GM12891 (cell line): ENCODE measurements at regions not wholly inside any gene's neighbourhood (a gene's known extent, or its start where the extent isn't known, plus 50 kb on each side); places are given as distances from the start of the nearest gene placed in this dataset.

Source experiments
- DNase-seq: peaks from one replicate; pipeline ENCODE4 v3.0.0; 2011; ENCODE audit warnings: low spot score; ENCODE audit not compliant: insufficient read length
- FAIRE-seq: peaks from 2 replicates; lab custom pipeline; 2011; peaks lifted over from hg19 to GRCh38; lab: Jason Lieb, UNC
- PAX5 ChIP-seq: IDR thresholded peaks from 2 replicates; pipeline ENCODE4 v1.6.1; 2011; ENCODE audit warnings: low read length, moderate library complexity, mild to moderate bottlenecking; ENCODE audit not compliant: insufficient read depth, severe bottlenecking
- POLR2A ChIP-seq: IDR thresholded peaks from 2 replicates; pipeline ENCODE4 v1.6.1; 2011; ENCODE audit warnings: low read depth, low read length, control low read depth
- POLR2AphosphoS5 ChIP-seq: IDR thresholded peaks from 2 replicates; pipeline ENCODE4 v1.6.1; 2011; ENCODE audit warnings: low read depth, low read length, control low read depth
- POU2F2 ChIP-seq: IDR thresholded peaks from 2 replicates; pipeline ENCODE4 v1.6.1; 2011; ENCODE audit warnings: low read depth, mild to moderate bottlenecking, control low read depth, low read length, moderate library complexity
- SPI1 ChIP-seq: IDR thresholded peaks from 2 replicates; pipeline ENCODE4 v1.6.1; 2011; ENCODE audit warnings: low read depth, low read length, control low read depth
- TAF1 ChIP-seq: IDR thresholded peaks from 2 replicates; pipeline ENCODE4 v1.6.1; 2011; ENCODE audit warnings: low read depth, low read length, control low read depth

DNA sequence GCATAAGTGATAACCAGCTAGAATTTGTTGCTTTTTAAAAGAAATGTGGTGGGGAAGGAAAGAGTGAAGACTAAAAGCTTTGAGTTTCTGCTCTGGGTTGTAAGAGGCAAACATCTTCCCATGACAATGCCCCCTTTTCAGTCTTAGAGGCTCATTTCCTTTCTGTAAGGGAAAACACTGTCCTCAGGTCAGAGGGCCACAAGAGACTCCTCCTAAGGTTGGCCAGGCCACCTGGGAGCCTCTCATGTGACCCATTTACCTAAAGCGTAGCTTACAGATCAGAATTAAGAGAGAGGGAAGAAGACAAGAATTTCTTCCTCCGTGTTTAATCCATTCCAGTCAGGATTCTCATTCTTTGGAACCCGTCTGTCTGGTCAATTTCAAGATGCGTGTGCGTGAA, 220.4 kb upstream of the HEY2 start:
- DNase-seq, result no peak
- TF ChIP-seq POLR2AphosphoS5 (no peak), TAF1 (no peak), POU2F2 (no peak), POLR2A (no peak), SPI1 (no peak)
- FAIRE-seq, result no peak

DNA sequence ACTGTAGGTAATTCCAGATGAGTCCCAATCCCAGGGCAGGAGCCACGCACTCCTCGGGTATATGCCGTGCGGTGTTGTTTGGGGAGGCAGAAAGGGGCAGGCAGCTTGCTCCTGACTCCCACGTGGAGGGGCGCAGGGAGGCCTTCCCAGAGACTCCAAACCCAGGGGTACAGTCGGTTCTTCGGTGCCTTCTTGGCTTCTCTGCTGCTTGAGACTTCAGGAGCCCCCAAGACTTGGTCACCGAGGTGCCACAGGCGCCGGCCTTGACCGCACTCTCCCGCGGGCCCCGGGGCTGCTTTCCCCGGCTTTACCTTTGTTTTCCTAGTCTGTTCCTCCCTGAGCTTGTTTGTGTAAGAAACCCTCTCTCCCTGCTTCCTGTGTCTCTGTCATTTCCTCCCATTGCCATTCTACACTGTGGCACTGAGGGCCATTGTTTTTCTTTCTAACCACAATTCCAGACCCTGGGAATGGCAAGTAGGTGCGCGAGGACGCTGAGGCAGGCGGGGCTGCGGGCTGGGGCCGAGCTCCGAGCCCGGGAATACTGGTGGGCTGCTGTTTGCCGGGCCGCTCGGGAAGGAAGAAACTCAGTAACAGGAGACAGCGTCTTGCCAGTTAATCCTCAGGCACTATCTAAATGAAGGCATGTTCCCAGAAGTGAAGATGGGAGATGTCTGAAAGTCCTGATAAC, 215.6 kb upstream of the HEY2 start:
- TF ChIP-seq SPI1 (no peak), POU2F2 (no peak), TAF1 (no peak), PAX5 (no peak), POLR2AphosphoS5 (no peak), POLR2A (no peak)
- FAIRE-seq (no peak), DNase-seq (no peak)

DNA sequence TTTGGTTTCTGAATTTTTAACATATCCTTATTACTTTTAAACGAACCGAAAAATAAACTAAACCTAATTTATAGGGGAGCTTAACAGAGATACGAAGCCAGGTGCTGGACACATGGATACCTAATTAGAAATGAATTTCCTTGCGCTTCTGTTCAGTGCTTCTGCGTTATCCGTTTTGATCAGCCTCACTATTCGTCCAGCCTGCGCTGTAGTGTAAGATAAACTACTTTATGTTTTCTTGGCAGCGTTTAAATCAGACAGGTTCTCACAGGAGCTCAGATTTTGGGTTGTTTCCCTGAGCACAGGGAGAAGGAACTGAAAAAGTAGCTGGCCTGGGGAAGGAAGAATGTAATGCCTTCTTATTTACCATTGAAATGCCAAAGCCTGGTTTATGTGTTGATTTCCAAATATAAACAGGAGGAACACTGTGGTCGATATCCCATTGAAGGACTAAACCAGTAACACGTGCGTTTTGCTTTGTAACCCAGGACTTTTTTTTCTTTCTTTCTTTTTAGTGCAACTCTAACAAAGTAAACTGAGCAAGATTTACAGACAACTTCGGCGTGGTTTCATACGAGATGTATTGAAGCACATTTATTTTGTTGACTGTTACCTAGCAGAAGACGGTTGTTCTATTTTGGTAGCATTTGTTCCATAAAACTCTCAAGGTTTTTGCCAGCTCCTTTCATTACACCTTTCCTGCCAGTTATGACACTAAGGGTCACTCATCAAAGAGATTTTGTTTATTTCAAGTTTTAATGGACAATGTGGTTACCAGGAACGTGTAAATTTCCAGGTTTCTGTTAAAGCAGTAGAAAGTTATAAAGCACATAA, 214.8 kb upstream of the HEY2 start:
- no peak for FAIRE-seq
- TF ChIP-seq POLR2A (no peak), POLR2AphosphoS5 (no peak), SPI1 (no peak), PAX5 (no peak), TAF1 (no peak)
- DNase-seq, result no peak

DNA sequence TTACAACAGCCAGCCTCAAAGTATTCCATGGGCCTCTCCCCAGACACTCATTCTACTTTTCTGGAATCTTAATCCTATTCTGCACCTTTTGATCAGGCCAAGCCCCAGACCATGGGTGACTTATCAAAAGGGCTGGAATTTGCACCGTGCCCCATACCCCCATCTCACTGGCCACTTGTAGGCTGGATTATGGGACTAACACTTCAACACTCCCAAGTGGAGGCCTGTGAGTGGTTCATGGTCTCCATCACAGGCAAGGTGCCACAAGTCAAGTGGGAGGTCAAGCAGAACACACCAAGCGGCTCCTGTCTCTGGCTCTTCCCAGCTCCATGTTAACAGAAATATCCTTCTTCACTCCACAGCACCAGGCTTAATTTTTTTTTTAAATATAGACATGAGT, 212.3 kb upstream of the HEY2 start:
- TF ChIP-seq POU2F2, result no peak
- no peak for TF ChIP-seq PAX5
- no peak for TF ChIP-seq TAF1
- no peak for TF ChIP-seq POLR2AphosphoS5
- no peak for DNase-seq
- FAIRE-seq, result no peak

DNA sequence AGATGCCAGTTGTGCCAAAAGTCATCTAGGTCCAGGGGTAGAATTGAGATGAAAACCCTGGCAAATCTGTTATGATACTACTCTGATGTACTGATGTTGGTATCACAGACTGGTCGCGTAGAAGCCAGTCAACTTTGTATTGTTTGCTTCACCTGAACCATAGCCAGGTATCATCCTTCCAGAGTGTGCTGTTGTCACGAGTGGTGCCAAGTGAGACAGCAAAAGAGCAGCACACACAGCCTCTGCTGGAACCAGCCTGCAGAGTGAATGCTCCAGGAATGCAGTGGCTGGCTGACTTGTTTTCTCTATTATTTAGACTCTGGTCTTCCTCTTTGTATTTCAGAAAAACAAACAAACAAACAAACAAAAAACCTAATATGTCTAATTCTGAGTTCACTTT, 209.5 kb upstream of the HEY2 start:
- FAIRE-seq (no peak), DNase-seq (no peak)
- no peak for TF ChIP-seq POLR2AphosphoS5
- TF ChIP-seq SPI1, result no peak
- TF ChIP-seq POLR2A, result no peak
- TF ChIP-seq PAX5, result no peak

DNA sequence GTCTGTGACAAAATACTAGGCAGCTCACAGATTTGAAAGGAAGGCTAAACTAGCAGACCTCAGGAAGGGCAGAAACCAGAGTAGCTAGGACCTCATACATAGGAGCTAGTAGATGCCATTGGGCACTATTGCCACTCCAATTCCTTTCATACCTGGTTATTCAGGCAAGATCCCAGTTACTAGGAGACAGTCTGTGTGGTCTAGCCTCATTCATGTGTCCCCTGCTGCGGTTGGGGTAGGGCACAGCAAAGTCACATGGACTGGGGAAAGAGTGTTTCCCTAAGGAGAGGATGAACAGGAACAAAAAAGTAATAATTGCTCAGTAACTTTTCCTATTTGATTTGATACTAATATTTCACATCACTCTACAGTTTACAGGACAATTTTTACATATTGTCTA, 204.6 kb upstream of the HEY2 start:
- FAIRE-seq, result no peak
- TF ChIP-seq TAF1 (no peak), PAX5 (no peak), POLR2A (no peak), POU2F2 (no peak), POLR2AphosphoS5 (no peak), SPI1 (no peak)
- DNase-seq, result no peak

DNA sequence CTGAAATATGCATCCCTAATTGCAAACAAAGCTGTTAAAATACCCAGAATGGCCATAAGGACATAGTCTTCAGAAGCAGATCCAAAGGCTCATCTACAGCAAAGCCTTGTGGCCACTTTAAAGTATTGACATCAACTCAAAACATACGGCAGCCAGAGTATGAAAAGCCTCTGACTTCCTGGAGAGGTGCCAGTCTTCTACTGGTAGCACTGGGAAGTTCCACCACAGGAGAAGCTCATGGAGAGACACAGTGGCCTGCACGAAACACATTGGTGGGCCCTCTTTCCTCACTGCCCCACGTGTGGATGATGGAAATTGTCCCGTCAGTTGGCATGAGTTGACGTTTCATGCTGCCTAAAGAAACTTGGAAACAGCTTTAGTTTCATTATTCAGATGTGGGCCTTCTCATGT, 202.6 kb upstream of the HEY2 start:
- no peak for FAIRE-seq
- TF ChIP-seq POLR2A (no peak), POLR2AphosphoS5 (no peak), SPI1 (no peak), POU2F2 (no peak), TAF1 (no peak), PAX5 (no peak)
- DNase-seq, result no peak

DNA sequence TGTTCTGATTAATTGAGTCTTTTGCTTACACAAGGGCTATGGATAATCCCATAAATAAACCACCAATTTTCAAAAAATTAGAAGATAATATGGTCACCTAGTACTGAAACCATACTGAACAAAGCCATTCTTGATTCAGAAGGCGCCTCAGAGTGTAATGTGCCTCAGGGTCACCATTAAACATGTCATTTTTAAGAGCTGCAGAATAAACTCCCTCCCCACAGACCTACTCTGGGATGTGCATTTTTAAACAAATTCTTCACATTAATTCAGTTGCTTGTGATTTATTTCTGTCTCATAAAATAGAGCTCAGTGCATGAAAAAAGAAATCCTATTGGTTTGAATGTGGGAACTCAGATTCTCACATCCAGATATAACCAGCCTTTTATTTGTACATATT, 202.1 kb upstream of the HEY2 start:
- no peak for TF ChIP-seq TAF1
- no peak for TF ChIP-seq POU2F2
- TF ChIP-seq SPI1, result no peak
- no peak for TF ChIP-seq PAX5
- TF ChIP-seq POLR2A, result no peak
- TF ChIP-seq POLR2AphosphoS5, result no peak
- no peak for DNase-seq
- FAIRE-seq, result no peak

DNA sequence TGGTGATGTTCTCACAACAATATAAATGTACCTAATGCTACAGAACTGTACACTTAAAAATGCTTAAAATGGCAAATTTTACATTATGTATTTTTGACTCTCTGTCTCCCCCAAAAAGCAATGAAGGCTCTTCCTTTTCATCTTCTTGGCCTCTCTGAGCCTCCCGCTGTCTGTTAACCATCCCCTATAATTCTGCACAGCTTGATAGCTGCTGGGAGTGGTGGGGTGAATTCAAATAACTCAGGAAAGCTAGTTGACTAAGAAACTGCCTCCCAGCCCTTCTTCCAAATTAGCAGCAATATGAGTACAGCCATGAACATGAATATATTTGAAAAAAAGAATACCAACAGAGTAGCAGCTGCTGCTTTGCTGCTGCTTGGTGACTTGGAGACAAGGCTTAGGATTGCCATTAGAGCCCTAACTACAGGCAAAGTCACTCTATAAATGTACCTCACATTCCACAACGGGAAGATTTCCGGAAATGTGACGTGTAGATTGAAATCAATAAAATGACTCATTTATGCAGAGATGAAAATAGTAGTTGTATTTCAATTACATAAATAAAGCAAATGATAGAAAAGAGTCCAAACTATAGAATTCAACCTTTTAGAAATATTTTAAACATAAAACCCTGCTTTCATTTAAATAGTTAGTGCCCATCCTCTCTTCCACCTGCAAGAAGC, 200.1 kb upstream of the HEY2 start:
- no peak for FAIRE-seq

DNA sequence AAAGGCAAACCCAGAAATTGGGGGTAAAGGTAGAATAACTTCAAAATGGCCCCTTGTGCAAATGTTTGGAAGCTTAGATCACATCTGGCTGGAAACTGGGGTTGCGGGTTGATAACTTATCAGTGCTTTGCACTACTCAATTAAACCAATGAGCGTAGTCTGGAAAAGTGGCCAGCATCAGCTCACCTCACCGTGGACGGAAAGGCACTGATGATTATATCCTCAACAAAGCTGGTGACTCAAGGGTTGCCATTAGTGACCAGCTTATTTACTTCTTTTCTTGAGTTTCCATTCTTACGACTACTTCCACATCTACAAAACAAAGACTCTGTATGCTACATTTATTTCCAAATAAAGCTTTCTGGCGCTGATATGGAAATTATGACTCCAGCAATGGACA, 198.5 kb upstream of the HEY2 start:
- TF ChIP-seq POLR2A (no peak), PAX5 (no peak), SPI1 (no peak), POLR2AphosphoS5 (no peak), TAF1 (no peak), POU2F2 (no peak)
- no peak for DNase-seq
- no peak for FAIRE-seq

More for the DNA sequence above, 200.1 kb upstream of the HEY2 start:
- no peak for DNase-seq
- no peak for TF ChIP-seq SPI1
- no peak for TF ChIP-seq PAX5
- TF ChIP-seq POLR2A, result no peak
- no peak for TF ChIP-seq TAF1
- no peak for TF ChIP-seq POLR2AphosphoS5
- no peak for TF ChIP-seq POU2F2
